GM18511 (cell line): ENCODE measurements at regions not wholly inside any gene's neighbourhood (a gene's known extent, or its start where the extent isn't known, plus 50 kb on each side); places are given as distances from the start of the nearest gene placed in this dataset.
"Not testable (repeated sequence)": the region's sequence is repeated elsewhere in the genome, so short reads cannot be mapped to it uniquely, and the experiment has no call there.

Source experiments
- ATAC-seq: cut with Tn5 transposase; IDR thresholded peaks from one replicate; pipeline ENCODE4 v1.9.1; 2021; ENCODE audit warnings: mild to moderate bottlenecking, moderate library complexity; ENCODE audit not compliant: unreplicated experiment

- no peak for ATAC-seq
These were observed 277.1 kb downstream of the EDEM1 start for GRCh38 chr3:5464649-5465048.

GRCh38 chr3:5465183-5465582, 277.7 kb downstream of the EDEM1 start:
- ATAC-seq = no peak

- no peak for ATAC-seq
These were observed 278.6 kb downstream of the EDEM1 start for GRCh38 chr3:5466065-5466464.

- ATAC-seq = no peak
These were observed 279.2 kb downstream of the EDEM1 start for GRCh38 chr3:5466717-5467116.

- ATAC-seq = peak; percentile 72
These were observed 286.0 kb downstream of the EDEM1 start for GRCh38 chr3:5473471-5473870.

GRCh38 chr3:5476403-5476802, 288.9 kb downstream of the EDEM1 start:
- ATAC-seq = no peak

GRCh38 chr3:5479229-5479799, 291.8 kb downstream of the EDEM1 start:
- ATAC-seq = peak; percentile 57

GRCh38 chr3:5480190-5480589, 292.7 kb downstream of the EDEM1 start:
- ATAC-seq = no peak

GRCh38 chr3:5485427-5485826, 297.9 kb downstream of the EDEM1 start:
- ATAC-seq = peak; percentile 67

- no peak for ATAC-seq
These were observed 301.3 kb downstream of the EDEM1 start for GRCh38 chr3:5488771-5489170.

- peak; percentile 83 for ATAC-seq
These were observed 302.0 kb downstream of the EDEM1 start for GRCh38 chr3:5489536-5489935.

GRCh38 chr3:5494905-5495519, 307.5 kb downstream of the EDEM1 start:
- no peak for ATAC-seq

GRCh38 chr3:5497497-5497896, 310.0 kb downstream of the EDEM1 start:
- no peak for ATAC-seq

GRCh38 chr3:5498981-5499380, 311.5 kb downstream of the EDEM1 start:
- ATAC-seq = peak; percentile 53

GRCh38 chr3:5499404-5499803, 311.9 kb downstream of the EDEM1 start:
- ATAC-seq = peak; percentile 93

- ATAC-seq = no peak
These were observed 315.6 kb downstream of the EDEM1 start for GRCh38 chr3:5503136-5503535.

- no peak for ATAC-seq
These were observed 316.6 kb downstream of the EDEM1 start for GRCh38 chr3:5504135-5504534.

- no peak for ATAC-seq
These were observed 317.7 kb downstream of the EDEM1 start for GRCh38 chr3:5505163-5505562.

- no peak for ATAC-seq
These were observed 318.5 kb downstream of the EDEM1 start for GRCh38 chr3:5505997-5506396.

- ATAC-seq = not testable (repeated sequence)
These were observed 321.4 kb downstream of the EDEM1 start for GRCh38 chr3:5508860-5509259.

GRCh38 chr3:5510300-5510699, 322.8 kb downstream of the EDEM1 start:
- no peak for ATAC-seq

- ATAC-seq = no peak
These were observed 330.4 kb downstream of the EDEM1 start for GRCh38 chr3:5517921-5518320.

GRCh38 chr3:5520237-5520636, 332.7 kb downstream of the EDEM1 start:
- ATAC-seq = no peak
